ENCODE measurements at regions not wholly inside any gene's neighbourhood (a gene's known extent, or its start where the extent isn't known, plus 50 kb on each side); places are given as distances from the start of the nearest gene placed in this dataset.
A peak's percentile ranks its signal among the peaks of the same experiment; 100 is the strongest.

DNA sequence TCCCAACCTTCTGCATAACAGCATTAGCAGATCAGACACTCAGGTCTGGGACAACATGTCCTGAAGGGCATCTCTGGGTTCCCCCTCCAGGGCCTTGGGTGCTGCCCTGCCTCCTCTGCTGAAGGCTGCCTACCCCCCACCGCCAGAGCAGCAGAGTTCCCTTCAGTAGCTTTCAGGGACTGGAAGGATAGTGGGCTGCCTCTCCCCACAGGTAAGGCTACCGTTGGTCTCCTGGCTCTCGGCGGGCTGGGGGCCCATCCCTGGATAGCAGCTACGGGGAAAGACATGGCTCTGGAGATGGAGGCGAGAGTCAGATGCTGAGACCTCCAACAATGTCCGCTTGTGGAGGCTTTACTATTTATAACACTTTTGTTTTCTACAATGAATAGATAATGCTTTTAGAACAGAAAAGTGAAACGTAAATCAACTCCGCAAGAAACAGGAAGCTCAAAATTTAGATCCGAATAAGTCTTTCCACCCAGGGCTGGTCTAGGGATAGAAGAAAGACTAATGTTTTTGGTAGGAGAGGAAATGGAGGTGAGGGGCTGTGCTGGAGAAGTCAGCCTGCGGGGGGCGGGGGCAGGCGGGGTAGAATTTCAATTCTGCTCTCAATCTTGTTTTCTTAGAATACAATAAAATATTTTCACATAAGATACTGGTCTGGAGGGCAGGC is 58.4 kb downstream of the ARL4C start:
- DNase-seq (ENCODE audit: low read depth) = no peak

DNA sequence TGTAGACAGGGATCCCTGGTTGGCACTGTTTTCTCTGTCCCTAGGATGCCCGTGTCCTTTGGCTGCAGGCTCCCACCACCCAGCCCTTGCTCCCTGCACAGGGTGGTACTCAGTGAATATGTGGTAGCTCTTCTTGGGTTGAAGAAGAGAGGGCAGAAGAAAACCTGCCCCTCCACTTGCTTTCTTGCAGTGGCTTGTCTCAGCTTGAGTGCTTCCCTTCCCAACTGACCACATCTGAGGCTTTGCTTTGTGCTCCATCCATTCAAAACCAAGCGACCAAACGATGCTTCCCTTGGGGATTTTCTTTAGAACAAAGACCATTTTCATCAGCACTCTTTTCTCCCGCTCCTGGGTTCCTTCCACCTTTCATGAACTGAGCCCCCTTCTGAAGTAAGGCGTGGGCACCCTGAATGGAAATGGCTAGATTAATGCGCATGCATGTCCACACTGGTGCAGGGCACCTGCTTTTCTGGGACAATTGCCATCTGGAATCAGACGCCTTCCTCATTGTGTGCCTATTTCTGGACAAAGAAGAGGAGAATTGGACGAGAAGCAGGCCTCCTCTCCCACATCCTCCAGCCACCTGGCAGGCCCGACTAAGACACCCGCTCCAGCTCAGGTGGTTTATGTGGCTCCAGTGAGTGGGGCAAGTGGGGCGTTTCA is 59.1 kb downstream of the ARL4C start:
- no peak for DNase-seq (ENCODE audit: low read depth)

DNA sequence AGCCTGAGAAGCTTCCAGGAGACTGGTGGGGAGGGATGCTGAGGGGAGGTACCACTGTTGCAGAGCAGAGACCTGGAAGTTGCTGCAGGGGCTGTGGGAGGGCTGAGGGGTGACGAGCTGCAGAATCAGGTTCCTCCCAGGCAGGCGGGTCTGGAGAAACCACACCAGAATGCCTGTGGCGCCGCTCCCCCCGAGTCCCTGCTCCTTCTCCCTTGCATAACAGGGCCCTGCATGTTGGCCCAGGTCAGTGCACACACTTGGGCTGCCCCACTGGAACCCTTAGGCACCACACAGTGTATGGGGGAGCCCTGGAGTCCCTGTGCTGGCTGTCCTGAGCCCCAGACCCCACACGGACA is 60.4 kb downstream of the ARL4C start:
- no peak for DNase-seq (ENCODE audit: low read depth)

DNA sequence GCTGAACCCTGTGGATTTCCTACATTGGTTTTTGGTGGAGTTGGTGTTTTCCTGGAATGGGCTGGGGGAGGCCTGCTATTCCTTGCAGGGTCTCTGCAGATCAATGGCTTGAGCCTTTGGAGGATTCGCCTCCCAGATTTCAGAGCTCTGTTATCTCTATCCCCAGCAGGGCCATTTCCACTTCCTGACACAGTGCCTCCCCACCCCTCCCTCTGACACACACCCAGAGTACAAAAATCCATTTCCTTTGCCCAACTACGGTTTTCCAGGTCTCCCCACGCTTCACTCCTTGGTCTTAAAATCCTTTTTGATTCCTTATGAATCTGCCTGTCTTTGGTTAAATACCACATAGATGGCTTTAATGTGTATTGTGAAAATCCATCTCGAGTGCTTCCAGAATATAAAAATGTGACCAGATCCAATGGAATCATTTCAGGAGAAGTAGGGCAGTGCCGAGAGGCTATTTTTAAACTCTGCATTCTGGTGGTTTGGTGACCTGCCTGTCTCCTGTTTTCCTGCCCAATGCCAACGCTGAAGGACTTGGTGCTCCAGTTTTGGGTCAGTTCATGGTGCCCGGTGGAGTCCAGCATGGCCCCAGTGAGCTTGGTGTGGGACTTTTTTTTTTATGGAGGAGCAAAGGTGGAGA is 60.9 kb downstream of the ARL4C start:
- DNase-seq (ENCODE audit: low read depth) = no peak

DNA sequence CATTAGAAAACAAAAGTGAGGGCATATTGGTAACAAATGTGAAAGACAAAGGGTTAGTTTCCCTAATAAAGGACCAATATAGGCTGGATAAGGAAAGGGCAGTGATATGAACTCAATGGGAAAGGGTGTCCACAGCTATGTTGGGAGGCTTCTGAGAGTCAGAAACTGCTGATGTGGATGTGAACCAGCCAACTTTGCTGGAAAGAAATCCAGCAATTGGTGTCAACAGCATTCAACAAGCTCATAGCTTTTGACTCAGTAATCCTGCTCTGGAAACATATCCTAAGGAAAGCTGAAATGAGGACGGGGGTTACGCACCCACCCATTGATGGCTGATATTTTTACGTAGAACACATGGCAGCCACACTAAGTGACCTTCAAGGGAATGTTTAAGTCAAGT is 63.7 kb downstream of the ARL4C start:
- DNase-seq (ENCODE audit: low read depth) = no peak

DNA sequence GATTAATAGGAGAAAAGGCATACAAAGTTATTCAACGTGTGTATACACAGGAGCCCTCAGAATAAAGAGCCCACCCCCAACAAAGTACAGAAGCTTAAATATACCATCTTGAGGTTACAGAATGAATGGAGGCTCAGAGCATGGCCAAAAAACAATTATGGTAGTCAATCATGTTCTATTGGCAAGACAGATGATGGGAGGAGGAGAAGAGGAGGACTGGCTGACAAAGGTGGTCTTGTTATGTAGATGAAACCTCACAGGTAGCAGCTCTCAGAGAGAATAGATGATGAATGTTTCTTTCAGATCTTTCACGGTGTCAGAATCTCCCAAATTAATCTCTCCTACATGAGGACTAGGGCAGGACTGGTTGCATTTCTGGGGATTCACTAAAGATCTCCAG is 66.0 kb downstream of the ARL4C start:
- DNase-seq (ENCODE audit: low read depth) = no peak

DNA sequence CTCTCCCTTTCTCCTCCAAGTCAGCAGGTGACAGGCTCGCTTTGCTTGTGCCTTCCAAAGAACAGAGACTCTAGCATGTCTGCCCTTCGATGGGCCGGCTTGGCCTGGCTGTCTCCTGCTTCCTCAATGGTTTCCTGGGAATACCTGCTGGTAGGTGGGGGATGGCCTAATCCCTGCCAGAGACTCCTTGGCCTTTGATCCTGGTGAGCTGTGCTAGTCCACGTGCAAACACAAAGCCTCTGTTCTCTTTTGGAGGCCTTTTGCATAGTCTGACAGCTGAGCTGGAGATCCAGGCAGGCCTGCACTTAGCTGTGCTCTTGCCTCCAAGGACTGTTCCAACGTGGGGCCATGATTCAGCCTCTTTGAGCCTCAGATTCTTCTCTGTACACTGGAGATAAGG is 67.6 kb downstream of the ARL4C start:
- no peak for DNase-seq (ENCODE audit: low read depth)

DNA sequence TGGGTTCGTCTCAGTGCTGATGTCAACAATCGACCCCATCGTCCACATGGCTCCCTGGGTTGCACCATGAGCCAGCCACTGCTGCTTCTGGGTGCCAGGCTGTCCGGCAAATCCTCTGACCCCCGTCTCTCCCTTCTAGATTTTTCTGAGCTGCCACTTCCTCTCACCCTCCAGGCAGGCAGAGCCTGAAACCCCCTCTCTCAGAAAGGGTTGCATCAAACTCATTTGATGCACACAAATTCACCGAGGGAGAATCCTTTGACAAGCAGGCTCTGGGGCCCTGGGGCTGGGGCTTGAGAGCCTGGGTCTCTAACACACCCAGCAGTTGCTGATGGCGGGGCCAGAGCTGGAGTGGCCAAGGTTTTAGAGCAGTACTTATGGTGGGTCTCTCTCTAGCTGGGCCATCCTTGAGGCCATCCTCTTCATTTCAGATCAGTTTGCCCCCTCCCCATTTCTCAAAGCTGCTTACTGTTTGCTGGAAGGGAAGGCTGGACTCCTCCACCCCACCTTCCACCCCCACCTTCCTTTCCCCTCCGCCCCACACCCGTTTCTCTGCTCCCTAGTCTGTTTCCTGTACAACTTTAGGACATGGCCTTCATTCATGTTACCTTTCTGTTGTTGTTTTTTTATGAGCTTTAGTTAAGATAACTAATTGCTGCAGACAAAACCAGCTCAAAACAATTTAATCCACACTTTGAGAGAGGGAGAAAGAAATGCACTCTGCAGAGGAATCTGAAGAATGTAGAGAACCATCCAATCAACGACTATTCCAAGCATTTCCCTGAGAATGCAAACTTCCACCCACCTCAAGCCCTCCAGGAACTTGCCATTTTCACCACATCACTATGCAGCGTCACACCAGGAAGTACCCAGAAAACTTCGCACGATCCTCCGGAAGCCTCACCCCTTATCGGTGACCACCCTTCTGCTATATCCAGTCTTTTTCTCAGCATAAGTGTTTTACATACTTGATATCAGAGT is 69.5 kb downstream of the ARL4C start:
- DNase-seq (ENCODE audit: low read depth) = no peak

DNA sequence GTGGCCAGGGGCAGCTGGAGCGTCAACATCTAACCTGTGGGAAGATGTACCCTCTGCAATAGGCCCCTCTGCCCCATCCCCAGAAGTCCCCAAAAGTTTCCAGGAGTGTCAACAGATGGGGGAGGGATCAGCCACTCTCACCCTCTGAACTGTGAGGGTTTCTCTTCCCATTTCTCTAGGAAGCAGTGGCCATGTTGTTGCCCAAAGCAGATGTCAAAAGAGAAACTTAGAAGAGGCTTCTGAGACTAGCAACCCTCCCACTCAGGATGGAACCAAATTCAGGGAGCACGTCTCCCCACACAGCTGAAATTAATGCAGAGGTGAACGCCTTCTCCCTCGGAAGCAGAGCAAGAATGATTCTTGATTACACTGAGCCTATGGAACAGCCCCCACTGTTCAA is 70.3 kb downstream of the ARL4C start:
- no peak for DNase-seq (ENCODE audit: low read depth)

DNA sequence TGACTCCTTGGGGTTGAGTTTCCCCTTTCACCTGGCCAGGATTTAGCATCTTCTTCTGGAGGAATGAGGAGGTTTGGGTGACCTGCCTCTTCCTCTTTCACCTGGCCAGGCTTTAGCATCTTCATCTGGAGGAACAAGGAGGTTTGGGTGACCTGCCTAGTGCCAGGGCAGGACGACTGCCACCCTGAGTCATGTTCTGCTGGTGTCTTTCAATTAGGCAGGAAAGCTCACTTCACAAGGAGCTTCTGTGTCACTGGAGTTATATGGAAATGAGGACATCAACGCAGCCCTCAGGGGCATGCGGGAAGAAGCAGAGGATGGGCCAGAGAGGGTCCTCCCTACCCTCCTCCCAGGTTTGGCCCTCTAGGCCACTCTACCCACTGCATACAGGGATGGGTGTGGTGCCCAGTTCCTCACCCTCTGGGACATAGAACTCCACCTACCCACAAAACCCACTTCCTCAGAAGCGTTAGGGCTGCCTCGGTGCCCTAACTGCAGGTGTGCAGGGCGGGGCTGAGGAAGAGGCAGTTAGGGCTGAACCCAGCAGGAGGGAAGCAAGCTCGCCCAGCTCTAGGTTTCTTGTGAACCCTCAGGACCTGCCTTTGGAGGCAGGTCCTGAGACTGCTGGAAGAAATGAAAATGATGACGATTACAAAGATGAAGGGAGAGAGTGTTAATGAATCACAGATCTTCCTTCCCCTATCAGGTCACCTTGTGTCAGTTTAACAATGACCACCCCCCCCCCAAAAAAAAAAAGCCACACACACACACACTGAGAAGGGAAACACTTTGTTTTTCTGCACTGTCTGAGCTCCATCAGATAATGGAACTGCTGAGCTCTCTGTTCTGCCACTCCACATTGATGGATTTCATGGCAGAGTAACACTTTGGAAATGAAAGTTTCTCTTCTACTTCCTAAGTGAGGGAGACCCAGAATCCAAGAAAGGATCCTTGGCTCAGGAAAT is 71.0 kb downstream of the ARL4C start:
- peak; percentile 76 for DNase-seq (ENCODE audit: low read depth)

DNA sequence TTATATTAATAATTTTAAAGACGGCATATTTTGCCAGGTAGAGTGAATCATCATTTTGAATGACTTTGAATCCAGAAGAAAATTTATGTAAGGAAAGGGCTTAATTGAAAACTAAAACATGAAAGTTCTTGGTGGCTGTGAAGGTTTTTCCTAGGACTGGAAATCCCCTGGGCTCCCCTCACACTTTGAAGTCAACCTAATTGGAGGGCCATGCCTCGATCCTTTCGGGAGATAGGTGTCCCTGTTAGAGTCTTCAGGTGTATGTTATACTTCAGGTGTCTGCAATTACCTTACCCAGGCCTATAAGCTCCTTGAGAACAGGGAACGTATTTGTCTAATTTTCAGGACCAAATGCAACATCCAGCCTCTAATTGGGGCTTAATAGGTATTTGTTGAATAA is 73.0 kb downstream of the ARL4C start:
- DNase-seq (ENCODE audit: low read depth) = no peak

DNA sequence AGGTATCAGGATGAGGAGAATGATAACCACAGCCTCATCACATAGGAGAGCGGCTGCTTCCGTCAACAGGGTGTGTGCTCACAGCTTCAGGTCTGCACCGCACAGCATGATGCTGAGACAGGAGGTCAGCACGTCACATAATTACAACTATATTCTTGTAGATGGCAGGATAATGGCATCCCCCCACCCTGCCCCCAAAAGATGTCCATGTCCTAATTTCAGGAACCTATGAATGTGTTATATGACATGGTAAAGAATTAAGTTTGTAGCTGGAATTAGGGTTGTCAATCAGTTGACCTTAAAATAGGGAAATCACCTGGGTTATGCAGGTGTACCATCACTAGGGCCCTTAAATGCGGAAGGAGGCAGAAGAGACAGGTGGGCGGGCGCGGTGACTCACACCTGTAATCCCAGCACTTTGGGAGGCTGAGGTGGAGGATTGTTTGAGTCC is 73.9 kb downstream of the ARL4C start:
- peak; percentile 64 for DNase-seq (ENCODE audit: low read depth)

DNA sequence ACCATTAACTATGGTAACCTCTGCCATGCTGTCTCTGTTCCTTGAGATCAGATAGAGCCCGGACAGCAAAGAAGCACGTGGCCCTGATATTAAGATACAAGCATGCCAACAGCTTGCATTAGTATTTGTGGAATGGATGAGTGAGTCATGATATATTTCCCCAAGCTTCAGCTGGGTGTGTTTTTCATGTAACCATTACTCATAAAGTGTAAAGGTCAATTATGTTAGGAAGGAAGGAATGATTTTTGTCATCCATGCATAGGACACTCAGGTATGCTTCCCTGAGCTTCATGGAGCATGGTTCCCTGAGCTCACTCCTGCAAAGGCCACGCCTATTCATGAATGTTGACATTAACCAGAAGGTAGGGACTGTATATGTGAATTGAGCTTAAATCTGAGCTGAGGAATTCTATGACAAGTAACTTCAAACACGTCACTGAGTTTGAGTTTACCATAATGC is 74.6 kb downstream of the ARL4C start:
- DNase-seq (ENCODE audit: low read depth) = no peak

DNA sequence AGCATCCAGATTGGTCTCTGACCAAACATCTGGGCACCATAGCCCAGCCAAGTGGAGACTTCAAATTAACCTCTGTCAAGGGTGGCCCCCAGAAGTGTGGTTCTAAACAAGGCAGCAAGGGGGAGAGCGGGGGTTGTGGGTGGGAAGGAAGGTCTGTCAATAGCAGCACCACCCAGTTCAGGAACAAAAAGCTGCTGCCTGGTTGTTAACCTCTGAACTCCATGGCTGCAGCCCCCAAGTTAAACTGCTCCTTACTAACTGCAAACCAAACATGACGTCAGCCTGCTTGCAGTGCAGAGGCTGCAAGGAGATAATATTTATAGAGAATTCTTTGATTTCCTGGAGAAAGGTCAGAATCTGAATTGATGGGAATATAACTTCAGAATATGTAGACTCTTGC is 76.5 kb downstream of the ARL4C start:
- no peak for DNase-seq (ENCODE audit: low read depth)

DNA sequence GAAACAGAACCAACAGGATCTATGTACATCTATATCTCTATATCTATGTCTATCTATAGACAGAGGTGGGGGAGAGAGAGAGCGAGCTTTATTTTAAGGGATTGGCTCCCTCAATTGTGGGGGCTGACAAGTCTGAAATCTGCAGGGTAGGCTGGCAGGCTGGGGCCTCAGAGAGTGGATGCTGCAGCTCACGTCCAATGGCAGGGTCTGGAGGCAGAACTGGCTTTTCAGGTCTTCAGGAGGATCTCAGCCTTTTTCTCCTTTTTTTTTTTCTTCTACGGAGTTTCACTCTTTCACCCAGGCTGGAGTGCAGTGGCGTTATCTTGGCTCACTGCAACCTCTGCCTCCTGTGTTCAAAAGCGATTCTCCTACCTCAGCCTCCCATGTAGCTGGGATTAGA is 77.2 kb downstream of the ARL4C start:
- no peak for DNase-seq (ENCODE audit: low read depth)

DNA sequence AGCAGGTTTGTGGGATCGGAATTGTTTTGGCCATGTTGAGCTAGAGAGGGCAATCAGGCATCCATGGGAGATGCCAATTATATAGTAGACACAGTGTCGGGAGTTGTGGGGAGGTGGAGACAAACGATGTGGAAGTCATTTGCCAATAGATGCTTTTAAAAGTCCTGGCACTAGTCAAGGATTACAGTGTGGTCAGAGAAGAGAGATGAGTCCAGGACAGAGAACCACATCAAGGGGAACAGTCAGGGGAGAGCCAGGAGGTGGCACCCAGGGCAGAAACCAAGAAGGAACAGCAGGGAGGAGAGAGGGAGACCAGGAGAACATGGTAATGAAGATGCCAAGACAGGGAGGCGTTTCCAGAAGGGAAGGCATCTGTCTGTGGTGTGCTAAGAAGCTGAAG is 81.2 kb downstream of the ARL4C start:
- no peak for DNase-seq (ENCODE audit: low read depth)

DNA sequence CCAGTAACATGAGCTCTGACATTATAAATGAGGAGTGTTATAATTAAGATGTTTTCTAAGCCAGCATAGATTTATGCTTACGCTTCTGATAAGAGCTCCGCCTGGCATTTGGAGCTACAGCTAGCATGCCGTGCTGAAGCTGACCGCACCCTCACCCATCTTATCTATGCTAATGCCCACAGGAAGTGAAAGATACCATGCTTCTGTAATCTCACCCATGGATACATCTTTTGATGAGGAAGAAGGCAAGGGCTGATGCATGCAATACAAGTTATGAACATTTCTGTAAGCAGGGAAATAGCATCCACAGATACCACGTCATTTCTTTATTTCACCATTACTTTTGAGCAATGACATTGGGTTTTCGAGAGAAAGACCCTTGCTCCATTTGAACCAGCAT is 82.3 kb downstream of the ARL4C start:
- no peak for DNase-seq (ENCODE audit: low read depth)

DNA sequence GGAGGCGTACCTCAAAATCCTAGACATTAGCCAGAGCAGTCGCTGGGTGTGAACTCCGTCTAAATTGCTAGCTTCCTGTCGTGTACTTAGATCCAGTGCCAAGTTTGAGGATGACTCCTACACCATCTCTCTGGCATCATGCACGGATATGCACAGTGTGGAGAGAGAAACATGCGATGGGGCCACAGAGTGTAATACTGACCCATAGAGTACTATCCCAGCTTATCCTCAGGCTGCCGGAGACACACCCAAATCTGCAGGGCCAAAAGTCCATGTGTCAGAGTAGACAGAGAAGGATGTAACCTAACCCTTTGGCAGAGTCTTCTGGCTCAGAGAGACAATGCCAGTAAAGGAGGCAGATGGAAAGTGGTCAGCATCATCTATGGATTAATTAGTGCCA is 84.2 kb downstream of the ARL4C start:
- DNase-seq (ENCODE audit: low read depth) = no peak

DNA sequence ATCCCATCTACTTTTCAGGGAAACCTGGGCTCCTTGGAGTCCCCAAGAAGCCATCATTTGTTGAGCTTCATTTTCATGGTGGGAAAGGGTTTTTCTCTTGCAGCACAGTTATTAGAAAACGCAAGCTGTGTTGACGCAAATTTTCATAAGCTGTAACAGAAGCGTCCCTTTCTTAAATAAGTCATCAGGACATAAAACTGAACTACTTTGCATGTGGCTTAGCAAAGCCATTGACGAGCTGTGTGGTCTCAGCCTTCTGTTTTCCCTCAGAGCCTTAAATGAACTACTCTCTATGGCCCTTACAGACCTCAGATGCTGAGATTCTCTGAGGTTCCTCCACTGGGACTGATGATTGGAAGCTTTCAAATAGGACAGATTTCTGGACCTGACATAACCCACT is 85.1 kb downstream of the ARL4C start:
- no peak for DNase-seq (ENCODE audit: low read depth)

DNA sequence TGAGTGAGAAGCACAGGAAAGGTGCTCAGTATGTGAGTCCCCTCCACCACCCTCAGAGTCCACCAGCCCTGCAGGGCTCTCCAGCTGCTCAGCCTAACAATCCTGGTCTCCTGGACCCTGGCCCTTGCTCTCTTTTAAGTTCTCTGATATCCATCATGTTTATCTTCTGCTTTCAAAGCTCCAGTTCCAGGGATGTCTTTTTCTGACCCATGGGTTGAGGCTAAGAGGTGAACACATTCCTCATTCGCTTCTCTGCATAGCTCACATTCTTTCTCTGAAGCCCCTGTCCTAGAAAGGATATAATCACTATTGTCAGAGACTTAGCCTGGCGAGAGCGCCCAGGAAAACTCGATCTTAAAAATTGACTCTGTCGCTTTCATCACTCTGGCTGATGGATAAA is 86.4 kb downstream of the ARL4C start:
- DNase-seq (ENCODE audit: low read depth) = no peak

DNA sequence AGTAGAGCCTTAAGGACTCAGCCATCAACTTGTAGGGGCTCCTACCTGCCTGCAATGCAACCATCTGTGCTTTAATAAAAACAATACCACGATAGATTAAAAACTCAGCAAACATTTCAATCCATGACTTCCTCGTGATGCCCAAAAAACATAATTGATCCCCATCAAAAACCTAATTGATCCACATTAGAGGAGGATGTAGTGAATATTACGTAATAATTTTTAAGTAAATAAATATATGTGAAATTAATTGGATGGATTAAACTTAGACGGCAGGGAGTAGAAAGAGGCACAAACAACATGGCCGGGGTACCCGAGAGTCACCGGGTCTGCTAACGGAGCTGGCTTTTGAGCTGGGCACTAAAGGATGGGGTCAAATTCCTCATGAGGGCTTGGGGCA is 87.3 kb downstream of the ARL4C start:
- no peak for DNase-seq (ENCODE audit: low read depth)

All from T follicular helper cell (primary cell).